Skeletal muscle satellite cell (primary cell): ENCODE measurements at regions not wholly inside any gene's neighbourhood (a gene's known extent, or its start where the extent isn't known, plus 50 kb on each side); places are given as distances from the start of the nearest gene placed in this dataset.

Experiments used
- H3K27me3 ChIP-seq: 2 replicates; pipeline ENCODE4 v1.7.0; 2013; ENCODE audit warnings: low read length; ENCODE audit not compliant: control insufficient read depth, insufficient read depth
- H3K36me3 ChIP-seq: 2 replicates; pipeline ENCODE4 v1.7.0; 2013; ENCODE audit warnings: mild to moderate bottlenecking, control low read depth, low read length; ENCODE audit not compliant: insufficient read depth
- H3K4me1 ChIP-seq: 2 replicates; pipeline ENCODE4 v1.7.0; 2013; ENCODE audit warnings: low read length; ENCODE audit not compliant: control insufficient read depth, insufficient read depth
- H3K4me2 ChIP-seq: 2 replicates; pipeline ENCODE4 v1.7.0; 2013; ENCODE audit warnings: mild to moderate bottlenecking, low read length
- H3K4me3 ChIP-seq: 2 replicates; pipeline ENCODE4 v1.7.0; 2013; ENCODE audit warnings: low read length
- H3K9ac ChIP-seq: 2 replicates; pipeline ENCODE4 v1.7.0; 2013; ENCODE audit warnings: mild to moderate bottlenecking, low read depth, low read length, moderate library complexity
- H3K9me3 ChIP-seq: replicated peaks from 2 replicates; pipeline ENCODE4 v1.7.0; 2013; ENCODE audit warnings: mild to moderate bottlenecking, control low read depth, low read length

DNA sequence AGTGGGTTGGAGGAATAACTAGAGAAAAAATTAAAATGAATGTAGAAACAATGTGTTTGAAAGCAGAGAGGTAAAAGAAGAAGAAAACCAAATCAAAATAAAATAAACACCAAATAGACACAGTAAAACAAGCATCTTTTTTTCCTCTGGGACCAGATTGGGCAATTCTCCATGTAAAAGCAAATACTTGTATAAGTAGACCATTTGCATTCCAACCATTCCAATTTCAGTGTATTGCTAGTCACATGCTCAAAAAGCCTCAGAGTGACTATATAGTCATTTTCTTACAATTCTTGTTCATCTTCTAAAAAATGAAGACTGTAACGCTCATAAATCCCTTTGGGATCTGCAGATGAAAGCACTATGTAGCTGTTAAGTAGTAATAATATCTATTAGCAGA, 969.5 kb downstream of the PCDH18 start:
- Histone ChIP-seq H3K4me2 (no peak overlapping the region), H3K9ac (no peak overlapping the region), H3K36me3 (no peaks in the 10 kb centered on the region), H3K4me1 (peaks cover 4% of the 10 kb centered on the region), H3K4me3 (no peak overlapping the region), H3K9me3 (no peaks in the 10 kb centered on the region), H3K27me3 (no peaks in the 10 kb centered on the region)

DNA sequence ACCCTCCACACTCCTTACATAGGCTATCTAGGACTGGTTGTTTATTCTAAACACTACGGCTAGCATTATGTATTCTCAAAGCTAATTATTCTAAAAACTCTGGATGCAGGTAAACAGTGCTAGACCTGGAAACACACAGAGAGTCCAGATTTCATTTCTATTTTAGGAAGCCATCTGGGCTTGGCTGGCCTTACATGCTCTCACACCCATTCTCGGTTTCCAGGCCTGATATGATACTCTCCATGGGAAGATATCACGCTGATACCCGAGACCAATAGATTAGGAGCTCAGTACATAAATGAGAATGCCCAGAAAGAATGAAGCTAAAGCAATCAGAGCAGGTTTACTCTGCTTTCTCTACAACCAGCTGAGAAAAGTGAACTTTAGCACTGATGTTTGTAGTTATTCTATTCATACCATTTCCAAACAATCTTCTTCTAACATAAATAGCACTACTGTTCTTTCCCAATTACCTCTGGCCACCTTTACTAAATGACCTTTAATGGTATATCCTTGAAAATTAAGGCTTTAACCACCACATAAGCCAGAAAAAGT, 973.3 kb downstream of the PCDH18 start:
- Histone ChIP-seq H3K9me3 (no peaks in the 10 kb centered on the region), H3K27me3 (no peaks in the 10 kb centered on the region), H3K36me3 (no peaks in the 10 kb centered on the region), H3K4me2 (no peak overlapping the region), H3K4me1 (peaks cover 4% of the 10 kb centered on the region), H3K9ac (no peak overlapping the region), H3K4me3 (no peak overlapping the region)

DNA sequence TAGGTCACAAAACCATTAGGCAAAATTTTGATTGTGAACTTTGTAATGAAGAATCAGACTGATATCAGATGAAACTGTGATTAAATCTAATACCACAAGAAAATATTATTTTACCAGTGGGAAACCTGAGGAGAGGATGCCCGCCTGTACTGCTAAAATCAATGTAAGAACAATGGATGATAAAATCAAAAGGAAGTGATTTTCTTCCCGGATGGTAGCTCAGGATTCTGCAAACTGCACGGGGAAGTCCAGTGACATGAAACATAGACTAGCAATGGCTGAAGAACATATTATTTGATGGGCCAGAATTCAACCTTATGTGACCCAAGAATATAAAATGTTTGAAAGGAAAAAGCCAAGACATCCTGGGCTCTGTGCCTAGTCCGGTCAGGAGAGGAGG, 974.9 kb downstream of the PCDH18 start:
- no peaks in the 10 kb centered on the region for H3K9me3 ChIP-seq
- H3K4me3 ChIP-seq = no peak overlapping the region
- no peaks in the 10 kb centered on the region for H3K27me3 ChIP-seq
- no peak overlapping the region for H3K4me2 ChIP-seq
- H3K36me3 ChIP-seq = no peaks in the 10 kb centered on the region
- H3K4me1 ChIP-seq = no peaks in the 10 kb centered on the region
- H3K9ac ChIP-seq = no peak overlapping the region

DNA sequence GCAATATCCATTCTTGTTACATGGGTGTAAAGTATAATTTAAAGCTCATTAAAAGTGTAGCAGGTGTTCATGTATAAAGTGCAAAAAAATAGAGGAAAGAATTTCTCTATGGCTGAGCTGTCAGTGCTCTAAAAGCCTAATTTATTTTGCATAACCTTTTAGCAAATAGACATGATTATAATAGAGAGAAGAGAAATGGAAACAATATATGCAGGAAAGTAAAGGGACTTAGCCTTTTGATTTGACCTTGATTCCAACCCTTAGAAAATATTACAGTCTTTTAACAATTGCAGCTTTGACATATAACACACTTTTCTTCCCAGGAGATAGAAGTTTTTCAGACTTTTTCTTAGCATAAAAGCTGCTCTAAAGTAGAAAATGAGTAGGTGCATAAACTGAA, 978.3 kb downstream of the PCDH18 start:
- Histone ChIP-seq H3K4me1 (no peaks in the 10 kb centered on the region), H3K4me2 (no peak overlapping the region), H3K27me3 (no peaks in the 10 kb centered on the region), H3K9me3 (no peaks in the 10 kb centered on the region), H3K9ac (no peak overlapping the region), H3K4me3 (no peak overlapping the region), H3K36me3 (no peaks in the 10 kb centered on the region)

DNA sequence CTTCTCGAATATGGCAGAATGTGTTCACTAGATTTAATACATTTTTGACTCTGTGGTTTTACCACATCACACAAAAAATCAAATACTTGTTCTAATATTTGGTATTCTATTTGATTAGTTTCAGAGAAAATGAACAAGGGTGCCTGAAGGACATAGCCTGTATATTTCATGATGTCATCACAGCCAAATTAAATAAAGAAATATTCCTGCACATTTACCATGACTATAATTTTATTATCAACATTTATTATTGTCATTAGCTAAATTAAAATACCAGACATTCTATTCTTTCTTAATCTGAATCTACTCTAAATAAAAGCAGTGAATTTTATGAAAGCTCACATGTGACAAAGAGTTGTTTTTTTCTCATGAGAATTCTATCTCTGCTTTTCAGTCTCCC, 980.5 kb downstream of the PCDH18 start:
- no peaks in the 10 kb centered on the region for H3K4me1 ChIP-seq
- H3K4me3 ChIP-seq = no peak overlapping the region
- no peak overlapping the region for H3K9ac ChIP-seq
- no peaks in the 10 kb centered on the region for H3K36me3 ChIP-seq
- no peak overlapping the region for H3K4me2 ChIP-seq
- no peaks in the 10 kb centered on the region for H3K9me3 ChIP-seq
- no peaks in the 10 kb centered on the region for H3K27me3 ChIP-seq

DNA sequence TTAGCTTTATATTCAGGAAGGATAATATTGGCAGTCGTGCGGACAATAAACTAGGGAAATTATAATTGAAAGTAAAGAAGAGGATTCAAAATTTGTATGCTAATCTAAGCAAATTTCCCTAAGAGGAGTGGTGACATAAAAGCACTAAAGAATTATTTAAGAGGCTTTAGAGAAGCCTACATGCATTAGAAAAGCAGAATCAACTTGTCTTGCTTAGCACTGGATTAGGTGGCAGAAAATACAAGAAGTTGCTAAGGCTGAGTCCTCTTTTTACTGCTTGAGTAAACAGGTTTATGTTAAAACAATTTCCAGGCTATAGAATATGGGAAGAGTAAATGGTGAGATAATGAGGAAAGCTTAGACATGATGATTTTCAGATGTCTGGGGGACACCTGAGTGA, 991.5 kb downstream of the PCDH18 start:
- Histone ChIP-seq H3K4me1 (no peaks in the 10 kb centered on the region), H3K27me3 (no peaks in the 10 kb centered on the region), H3K4me2 (no peak overlapping the region), H3K36me3 (no peaks in the 10 kb centered on the region), H3K9me3 (no peaks in the 10 kb centered on the region), H3K4me3 (no peak overlapping the region), H3K9ac (no peak overlapping the region)

DNA sequence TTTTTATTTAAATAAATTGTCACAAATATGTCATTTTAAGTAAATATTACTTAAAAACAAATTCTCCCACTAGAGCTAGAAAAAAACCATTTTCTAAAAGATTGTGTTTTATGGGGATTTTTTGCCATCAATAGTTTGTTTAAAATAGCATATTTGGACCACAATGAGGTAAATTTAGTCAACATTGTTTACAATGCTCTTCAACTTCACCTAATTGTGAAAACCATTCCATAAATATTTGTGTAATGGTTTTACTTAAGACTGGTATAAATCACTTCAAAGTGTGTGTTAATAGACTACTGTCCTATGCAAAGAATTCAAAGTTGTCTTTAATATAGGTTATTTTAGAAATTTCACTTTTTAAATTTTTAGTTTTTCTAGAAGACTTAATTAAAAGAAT, 1004.2 kb downstream of the PCDH18 start:
- Histone ChIP-seq H3K27me3 (no peaks in the 10 kb centered on the region), H3K9me3 (no peaks in the 10 kb centered on the region)

DNA sequence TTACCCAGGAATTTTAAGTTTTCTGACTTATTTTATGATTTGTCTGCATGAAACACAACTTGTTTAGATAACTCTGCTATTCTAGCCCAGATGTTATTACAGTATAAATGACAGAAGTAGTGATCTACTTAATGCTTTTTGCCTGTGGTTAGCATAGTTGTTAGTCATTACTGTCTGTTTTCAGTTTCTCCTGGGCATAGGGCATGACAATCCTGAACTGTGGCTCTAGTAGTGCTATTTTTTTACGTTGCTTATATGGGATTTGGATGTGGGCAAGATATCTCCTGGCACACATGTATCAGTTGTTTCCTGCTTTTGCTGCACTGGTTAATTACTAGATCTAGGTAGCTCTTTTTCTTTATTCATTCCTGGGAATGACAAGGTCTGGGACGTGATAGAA, 1005.8 kb downstream of the PCDH18 start:
- no peaks in the 10 kb centered on the region for H3K27me3 ChIP-seq

More for the DNA sequence above, 1004.2 kb downstream of the PCDH18 start:
- Histone ChIP-seq H3K4me3 (no peak overlapping the region), H3K9ac (no peak overlapping the region), H3K36me3 (no peaks in the 10 kb centered on the region), H3K4me1 (no peaks in the 10 kb centered on the region), H3K4me2 (no peak overlapping the region)

DNA sequence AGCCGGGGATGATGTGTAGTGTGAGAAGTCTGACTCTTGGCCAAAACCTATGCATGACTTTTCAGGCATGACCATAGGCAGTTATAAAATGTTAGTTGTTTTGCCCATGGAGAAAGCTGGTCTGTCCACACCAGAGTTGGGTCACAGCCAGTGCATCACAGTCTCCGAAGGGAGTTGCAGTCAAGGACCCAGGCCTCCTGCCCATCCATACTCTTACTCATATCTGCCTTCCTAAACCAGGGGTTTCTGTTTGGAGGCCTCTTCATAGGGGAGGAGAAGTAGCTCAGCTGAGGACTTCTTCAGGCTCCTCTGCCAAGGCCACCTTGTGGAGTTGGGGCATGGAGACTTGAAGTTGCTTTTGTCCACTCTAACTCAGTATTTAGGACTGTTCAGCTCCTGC, 1008.3 kb downstream of the PCDH18 start:
- Histone ChIP-seq H3K4me3 (no peak overlapping the region), H3K36me3 (no peaks in the 10 kb centered on the region), H3K9ac (no peak overlapping the region)

More for the DNA sequence above, 1005.8 kb downstream of the PCDH18 start:
- H3K9me3 ChIP-seq = no peaks in the 10 kb centered on the region
- no peak overlapping the region for H3K4me3 ChIP-seq
- no peak overlapping the region for H3K9ac ChIP-seq
- H3K4me1 ChIP-seq = no peaks in the 10 kb centered on the region
- no peak overlapping the region for H3K4me2 ChIP-seq
- H3K36me3 ChIP-seq = no peaks in the 10 kb centered on the region

DNA sequence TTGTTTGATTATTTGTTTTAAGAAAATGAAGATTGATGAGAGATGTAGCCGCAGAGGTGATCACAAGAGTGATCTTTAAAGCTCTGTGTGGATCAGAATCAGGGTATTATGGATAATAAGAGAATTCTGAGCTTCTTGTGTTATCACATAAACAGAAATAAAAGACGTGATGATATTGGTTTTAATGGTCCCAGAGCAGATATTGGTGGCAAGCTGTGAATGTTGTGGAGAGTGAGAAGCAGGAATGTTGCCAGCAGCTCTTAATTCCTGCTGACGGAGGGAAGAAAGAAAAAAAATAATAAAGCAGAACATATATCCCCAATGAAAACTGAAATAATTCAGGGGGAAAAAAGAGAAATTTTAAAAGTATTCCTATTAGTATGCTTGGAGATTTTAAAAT, 1015.9 kb downstream of the PCDH18 start:
- Histone ChIP-seq H3K4me3 (no peak overlapping the region), H3K4me2 (no peak overlapping the region), H3K9ac (no peak overlapping the region), H3K4me1 (no peaks in the 10 kb centered on the region), H3K9me3 (no peaks in the 10 kb centered on the region), H3K27me3 (no peaks in the 10 kb centered on the region), H3K36me3 (no peaks in the 10 kb centered on the region)

More for the DNA sequence above, 1008.3 kb downstream of the PCDH18 start:
- no peaks in the 10 kb centered on the region for H3K27me3 ChIP-seq
- no peaks in the 10 kb centered on the region for H3K9me3 ChIP-seq
- no peaks in the 10 kb centered on the region for H3K4me1 ChIP-seq
- H3K4me2 ChIP-seq = no peak overlapping the region

DNA sequence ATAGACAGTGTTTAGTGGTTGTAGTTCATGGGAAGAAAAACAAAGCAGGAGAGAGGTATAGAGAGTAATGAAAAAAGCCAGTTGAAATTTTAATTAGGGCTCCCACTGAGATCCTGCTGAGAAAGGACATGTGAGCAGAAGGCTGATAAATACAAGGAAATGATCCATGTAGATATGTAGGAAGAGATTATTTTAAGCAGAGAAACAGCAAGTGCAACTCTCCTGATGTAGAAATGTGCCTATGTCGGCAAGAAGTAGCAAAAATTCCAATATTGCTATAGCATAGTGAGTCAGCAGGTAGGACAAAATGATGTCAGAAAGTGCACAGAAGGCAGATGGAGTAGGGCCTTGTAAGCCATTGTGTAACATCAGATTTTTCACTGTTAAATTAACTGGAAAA, 1027.3 kb downstream of the PCDH18 start:
- Histone ChIP-seq H3K4me3 (no peak overlapping the region), H3K36me3 (no peaks in the 10 kb centered on the region), H3K27me3 (no peaks in the 10 kb centered on the region), H3K9me3 (no peaks in the 10 kb centered on the region), H3K9ac (no peak overlapping the region), H3K4me1 (no peaks in the 10 kb centered on the region), H3K4me2 (no peak overlapping the region)

DNA sequence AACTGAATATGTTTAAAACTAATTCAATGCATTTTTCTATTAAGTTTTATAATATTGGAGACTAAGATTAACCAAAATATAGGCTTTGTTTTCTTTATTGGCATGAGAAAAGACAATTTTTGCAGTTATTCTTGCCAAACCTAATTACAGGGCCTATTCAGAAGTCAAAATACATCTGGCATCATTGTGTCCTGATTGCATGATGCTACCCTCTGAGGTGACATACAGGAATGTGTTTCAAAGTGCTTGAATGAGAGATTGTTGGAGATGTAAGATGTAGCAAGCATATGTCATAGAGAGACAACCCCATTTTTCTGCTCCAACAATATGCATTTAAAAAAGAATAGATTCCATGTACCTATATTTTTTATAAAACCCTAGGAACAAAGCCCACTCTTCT, 1036.4 kb downstream of the PCDH18 start:
- no peaks in the 10 kb centered on the region for H3K4me1 ChIP-seq
- H3K4me3 ChIP-seq = no peak overlapping the region
- H3K36me3 ChIP-seq = no peaks in the 10 kb centered on the region
- H3K4me2 ChIP-seq = no peak overlapping the region
- no peaks in the 10 kb centered on the region for H3K27me3 ChIP-seq
- no peak overlapping the region for H3K9ac ChIP-seq
- no peaks in the 10 kb centered on the region for H3K9me3 ChIP-seq
